DOHH2 (cell line): ENCODE measurements at regions not wholly inside any gene's neighbourhood (a gene's known extent, or its start where the extent isn't known, plus 50 kb on each side); places are given as distances from the start of the nearest gene placed in this dataset.

Source experiments
- H3F3A ChIP-seq: fragments of 200-600 bp; sonication (generic), shearing (Covaris generic); 2 replicates; pipeline ENCODE4 v1.6.0; 2016; ENCODE audit warnings: antibody characterized with exemption, mild to moderate bottlenecking; ENCODE audit not compliant: control insufficient read depth, insufficient read depth
- H3K27ac ChIP-seq: fragments of 200-600 bp; sonication (generic); 2 replicates; pipeline ENCODE4 v1.5.1; 2014; ENCODE audit warnings: low read depth, mild to moderate bottlenecking, low read length, moderate library complexity
- H3K27me3 ChIP-seq: fragments of 200-600 bp; sonication (generic); 2 replicates; pipeline ENCODE4 v1.6.1; 2014; ENCODE audit warnings: mild to moderate bottlenecking, low read length, mixed read lengths; ENCODE audit not compliant: control insufficient read depth
- H3K36me3 ChIP-seq: fragments of 200-600 bp; sonication (generic); 2 replicates; pipeline ENCODE4 v1.6.1; 2014; ENCODE audit warnings: mild to moderate bottlenecking, low read length, moderate library complexity, mixed read lengths; ENCODE audit not compliant: control insufficient read depth
- H3K4me1 ChIP-seq: fragments of 200-600 bp; sonication (generic); 2 replicates; pipeline ENCODE4 v1.6.1; 2014; ENCODE audit warnings: mild to moderate bottlenecking, low read length, mixed read lengths; ENCODE audit not compliant: control insufficient read depth
- H3K4me2 ChIP-seq: fragments of 200-600 bp; sonication (generic); 2 replicates; pipeline ENCODE4 v1.6.0; 2014; ENCODE audit warnings: mild to moderate bottlenecking, low read length, moderate library complexity
- H3K4me3 ChIP-seq: fragments of 200-600 bp; sonication (generic); 2 replicates; pipeline ENCODE4 v1.5.1; 2014; ENCODE audit warnings: mild to moderate bottlenecking, low read length, mixed read lengths
- H3K79me2 ChIP-seq: fragments of 200-600 bp; sonication (generic); 2 replicates; pipeline ENCODE4 v1.6.1; 2014; ENCODE audit warnings: mild to moderate bottlenecking, low read length, mixed read lengths; ENCODE audit not compliant: control insufficient read depth
- H3K9me2 ChIP-seq: fragments of 200-600 bp; sonication (generic); replicated peaks from 2 replicates; pipeline ENCODE4 v1.6.1; 2014; ENCODE audit warnings: mild to moderate bottlenecking, low read length, mixed read lengths; ENCODE audit not compliant: control insufficient read depth
- H3K9me3 ChIP-seq: fragments of 200-600 bp; sonication (generic); 2 replicates; pipeline ENCODE4 v1.6.1; 2014; ENCODE audit warnings: antibody characterized with exemption, low read length, mixed read lengths; ENCODE audit not compliant: control insufficient read depth, insufficient read depth
- H4K20me1 ChIP-seq: fragments of 200-600 bp; sonication (generic); 2 replicates; pipeline ENCODE4 v1.6.0; 2014; ENCODE audit warnings: low read depth, mild to moderate bottlenecking, antibody characterized with exemption, low read length, moderate library complexity; ENCODE audit not compliant: control insufficient read depth, insufficient read depth
- EZH2phosphoT487 ChIP-seq: fragments of 200-600 bp; sonication (generic); IDR thresholded peaks from 2 replicates; pipeline ENCODE4 v1.6.1; 2017; ENCODE audit warnings: borderline replicate concordance, mild to moderate bottlenecking, antibody characterized with exemption, low read length, moderate library complexity, mixed read lengths
- TF ChIP-seq, protein P1 (sequence below): fragments of 200-600 bp; sonication (generic); IDR thresholded peaks from one replicate; pipeline ENCODE4 v1.5.1; 2014; ENCODE audit warnings: antibody characterized with exemption, mild to moderate bottlenecking, low read depth, low read length; ENCODE audit not compliant: poor library complexity, severe bottlenecking

DNA sequence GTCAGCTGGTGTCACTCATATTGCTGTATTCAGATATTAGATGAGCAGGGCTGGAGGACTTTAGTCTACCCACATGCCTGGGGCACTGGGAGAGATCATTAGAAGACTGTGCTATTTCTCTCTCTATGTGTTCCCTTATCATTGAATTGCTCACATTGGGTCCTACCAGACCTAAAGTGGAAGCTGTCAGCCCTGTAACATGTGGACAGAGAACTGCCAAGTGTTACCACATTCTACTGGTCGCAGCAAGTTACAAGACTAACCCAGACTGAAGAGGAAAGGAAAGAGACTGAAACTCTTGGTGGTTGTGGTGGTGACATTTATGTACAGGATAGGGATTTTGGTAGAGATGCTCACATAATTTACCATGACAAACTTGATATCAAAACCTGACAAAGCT, 627.1 kb upstream of the FZD8 start:
- H3K9me2 ChIP-seq: no peaks in the 10 kb centered on the region
- H3K27me3 ChIP-seq: no peaks in the 10 kb centered on the region
- TF ChIP-seq EZH2phosphoT487: no peak
- TF ChIP-seq, protein P1, sequence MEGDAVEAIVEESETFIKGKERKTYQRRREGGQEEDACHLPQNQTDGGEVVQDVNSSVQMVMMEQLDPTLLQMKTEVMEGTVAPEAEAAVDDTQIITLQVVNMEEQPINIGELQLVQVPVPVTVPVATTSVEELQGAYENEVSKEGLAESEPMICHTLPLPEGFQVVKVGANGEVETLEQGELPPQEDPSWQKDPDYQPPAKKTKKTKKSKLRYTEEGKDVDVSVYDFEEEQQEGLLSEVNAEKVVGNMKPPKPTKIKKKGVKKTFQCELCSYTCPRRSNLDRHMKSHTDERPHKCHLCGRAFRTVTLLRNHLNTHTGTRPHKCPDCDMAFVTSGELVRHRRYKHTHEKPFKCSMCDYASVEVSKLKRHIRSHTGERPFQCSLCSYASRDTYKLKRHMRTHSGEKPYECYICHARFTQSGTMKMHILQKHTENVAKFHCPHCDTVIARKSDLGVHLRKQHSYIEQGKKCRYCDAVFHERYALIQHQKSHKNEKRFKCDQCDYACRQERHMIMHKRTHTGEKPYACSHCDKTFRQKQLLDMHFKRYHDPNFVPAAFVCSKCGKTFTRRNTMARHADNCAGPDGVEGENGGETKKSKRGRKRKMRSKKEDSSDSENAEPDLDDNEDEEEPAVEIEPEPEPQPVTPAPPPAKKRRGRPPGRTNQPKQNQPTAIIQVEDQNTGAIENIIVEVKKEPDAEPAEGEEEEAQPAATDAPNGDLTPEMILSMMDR: no peak
- no peaks in the 10 kb centered on the region for H3K79me2 ChIP-seq
- H3K36me3 ChIP-seq: no peaks in the 10 kb centered on the region
- no peaks in the 10 kb centered on the region for H3K4me1 ChIP-seq
- H4K20me1 ChIP-seq: no peaks in the 10 kb centered on the region
- no peak overlapping the region for H3K27ac ChIP-seq
- no peaks in the 10 kb centered on the region for H3F3A ChIP-seq
- H3K4me3 ChIP-seq: no peak overlapping the region
- H3K9me3 ChIP-seq: no peaks in the 10 kb centered on the region; the same call in 1 of the 2 replicates
- no peak overlapping the region for H3K4me2 ChIP-seq

- no peak overlapping the region for H3K27ac ChIP-seq
- no peaks in the 10 kb centered on the region for H3K4me1 ChIP-seq
- no peaks in the 10 kb centered on the region for H3K79me2 ChIP-seq
- no peaks in the 10 kb centered on the region for H3K36me3 ChIP-seq
- H3K27me3 ChIP-seq: no peaks in the 10 kb centered on the region
- no peak overlapping the region for H3K4me2 ChIP-seq
- H3K9me2 ChIP-seq: no peaks in the 10 kb centered on the region
- no peaks in the 10 kb centered on the region for H3F3A ChIP-seq
- H3K9me3 ChIP-seq: no peaks in the 10 kb centered on the region
- no peak overlapping the region for H3K4me3 ChIP-seq
- no peak for TF ChIP-seq EZH2phosphoT487
- TF ChIP-seq, protein P1: no peak
- H4K20me1 ChIP-seq: no peaks in the 10 kb centered on the region
Observed at GRCh38 chr10:36266923-36267322, 624.8 kb upstream of the FZD8 start.

- Histone ChIP-seq H3K27ac (no peak overlapping the region), H3K9me3 (no peaks in the 10 kb centered on the region), H3K4me2 (no peak overlapping the region), H3K27me3 (no peaks in the 10 kb centered on the region), H3F3A (no peaks in the 10 kb centered on the region), H3K4me1 (no peaks in the 10 kb centered on the region), H3K4me3 (no peak overlapping the region), H4K20me1 (no peaks in the 10 kb centered on the region), H3K79me2 (no peaks in the 10 kb centered on the region), H3K36me3 (no peaks in the 10 kb centered on the region), H3K9me2 (no peaks in the 10 kb centered on the region)
- no peak for TF ChIP-seq EZH2phosphoT487
- TF ChIP-seq, protein P1: no peak
Observed at GRCh38 chr10:36265741-36266140, 623.6 kb upstream of the FZD8 start.

- no peaks in the 10 kb centered on the region for H3K36me3 ChIP-seq
- H3K27me3 ChIP-seq: no peaks in the 10 kb centered on the region
- no peaks in the 10 kb centered on the region for H4K20me1 ChIP-seq
- no peaks in the 10 kb centered on the region for H3K4me1 ChIP-seq
- H3K9me3 ChIP-seq: no peaks in the 10 kb centered on the region
- H3K4me2 ChIP-seq: no peak overlapping the region
- TF ChIP-seq, protein P1: no peak
- no peak for TF ChIP-seq EZH2phosphoT487
- no peak overlapping the region for H3K27ac ChIP-seq
- H3F3A ChIP-seq: no peaks in the 10 kb centered on the region
- H3K9me2 ChIP-seq: no peaks in the 10 kb centered on the region
- H3K4me3 ChIP-seq: no peak overlapping the region
- H3K79me2 ChIP-seq: no peaks in the 10 kb centered on the region
Observed at GRCh38 chr10:36263871-36264270, 621.8 kb upstream of the FZD8 start.
